ENCODE measurements at regions not wholly inside any gene's neighbourhood (a gene's known extent, or its start where the extent isn't known, plus 50 kb on each side); places are given as distances from the start of the nearest gene placed in this dataset.

GRCh38 chr12:125310461-125310860 is 245.2 kb downstream of the AACS start:
- DNase-seq: no peak
- POLR2A ChIA-PET (ENCODE audit: unreplicated experiment): no interaction called here
- H4K20me1 ChIP-seq (ENCODE audit: insufficient read depth): no peaks in the 10 kb centered on the region
- H3K9me3 ChIP-seq (ENCODE audit: insufficient read depth, low read depth): no peaks in the 10 kb centered on the region
- peaks cover 33% of the 10 kb centered on the region for H3K27me3 ChIP-seq (ENCODE audit: insufficient read depth, low read depth)
- intact Hi-C loops (cut with micrococcal nuclease; ENCODE audit: unreplicated experiment): no loop called here
- TF ChIP-seq CTCF (conservative IDR thresholded peaks at IDR 0.05) (no peak), EZH2 (IDR thresholded peaks at IDR 0.05; ENCODE audit: low read depth) (no peak)
- H3K79me2 ChIP-seq (ENCODE audit: low read depth): no peaks in the 10 kb centered on the region
- no peak overlapping the region for H3K4me3 ChIP-seq
- H3K36me3 ChIP-seq (ENCODE audit: low read depth): no peaks in the 10 kb centered on the region
- CTCF ChIA-PET: no interaction called here
- H3K9me2 ChIP-seq (ENCODE audit: insufficient read depth): no peaks in the 10 kb centered on the region
- H2AFZ ChIP-seq: no peak overlapping the region
- H3K4me1 ChIP-seq (replicated peaks; ENCODE audit: insufficient read depth): no peaks in the 10 kb centered on the region
- H3K27ac ChIP-seq: no peak overlapping the region
- BruUV-seq (replicated peaks): no TSS peak
- H3F3A ChIP-seq (ENCODE audit: insufficient read depth, low read depth): no peaks in the 10 kb centered on the region
- H3K4me2 ChIP-seq: no peak overlapping the region

GRCh38 chr12:125311050-125311449 is 245.8 kb downstream of the AACS start:
- ChIA-PET CTCF (no interaction called here), POLR2A (ENCODE audit: unreplicated experiment) (no interaction called here)

GRCh38 chr12:125312471-125312870 is 247.2 kb downstream of the AACS start:
- H3K4me3 ChIP-seq: no peak overlapping the region
- no TSS peak for BruUV-seq (replicated peaks)
- H3K27ac ChIP-seq: no peak overlapping the region
- no peaks in the 10 kb centered on the region for H3K79me2 ChIP-seq (ENCODE audit: low read depth)
- ChIA-PET CTCF (no interaction called here), POLR2A (ENCODE audit: unreplicated experiment) (no interaction called here)
- peaks cover 33% of the 10 kb centered on the region for H3K27me3 ChIP-seq (ENCODE audit: insufficient read depth, low read depth)
- no peaks in the 10 kb centered on the region for H3K4me1 ChIP-seq (replicated peaks; ENCODE audit: insufficient read depth)
- H2AFZ ChIP-seq: no peak overlapping the region
- no peaks in the 10 kb centered on the region for H3K36me3 ChIP-seq (ENCODE audit: low read depth)
- intact Hi-C loops (cut with micrococcal nuclease; ENCODE audit: unreplicated experiment): no loop called here
- H3K4me2 ChIP-seq: no peak overlapping the region
- no peak for DNase-seq
- H3F3A ChIP-seq (ENCODE audit: insufficient read depth, low read depth): no peaks in the 10 kb centered on the region
- H4K20me1 ChIP-seq (ENCODE audit: insufficient read depth): no peaks in the 10 kb centered on the region
- no peaks in the 10 kb centered on the region for H3K9me2 ChIP-seq (ENCODE audit: insufficient read depth)
- no peaks in the 10 kb centered on the region for H3K9me3 ChIP-seq (ENCODE audit: insufficient read depth, low read depth)
- TF ChIP-seq EZH2 (IDR thresholded peaks at IDR 0.05; ENCODE audit: low read depth) (no peak), CTCF (conservative IDR thresholded peaks at IDR 0.05) (no peak)

More at GRCh38 chr12:125311050-125311449, 245.8 kb downstream of the AACS start:
- no peaks in the 10 kb centered on the region for H3K9me2 ChIP-seq (ENCODE audit: insufficient read depth)
- peaks cover 29% of the 10 kb centered on the region for H3K27me3 ChIP-seq (ENCODE audit: insufficient read depth, low read depth)
- no peak overlapping the region for H3K4me3 ChIP-seq
- no peaks in the 10 kb centered on the region for H3K4me1 ChIP-seq (replicated peaks; ENCODE audit: insufficient read depth)
- no peaks in the 10 kb centered on the region for H3K79me2 ChIP-seq (ENCODE audit: low read depth)
- no peaks in the 10 kb centered on the region for H4K20me1 ChIP-seq (ENCODE audit: insufficient read depth)
- no peak for DNase-seq
- H3K9me3 ChIP-seq (ENCODE audit: insufficient read depth, low read depth): no peaks in the 10 kb centered on the region
- no peak overlapping the region for H3K27ac ChIP-seq
- intact Hi-C loops (cut with micrococcal nuclease; ENCODE audit: unreplicated experiment): no loop called here
- H3K4me2 ChIP-seq: no peak overlapping the region
- no TSS peak for BruUV-seq (replicated peaks)
- TF ChIP-seq CTCF (conservative IDR thresholded peaks at IDR 0.05) (no peak), EZH2 (IDR thresholded peaks at IDR 0.05; ENCODE audit: low read depth) (no peak)
- no peaks in the 10 kb centered on the region for H3K36me3 ChIP-seq (ENCODE audit: low read depth)
- no peak overlapping the region for H2AFZ ChIP-seq
- no peaks in the 10 kb centered on the region for H3F3A ChIP-seq (ENCODE audit: insufficient read depth, low read depth)
